H9 (cell line): ENCODE measurements at regions not wholly inside any gene's neighbourhood (a gene's known extent, or its start where the extent isn't known, plus 50 kb on each side); places are given as distances from the start of the nearest gene placed in this dataset.

Experiments
- DNase-seq: peaks from one replicate; pipeline ENCODE4 v3.0.0-alpha.2; 2017
- H2AFZ ChIP-seq: one replicate; pipeline ENCODE4 v1.6.1; 2013; ENCODE audit warnings: mild to moderate bottlenecking, low read length, control low read depth, moderate library complexity
- H2AK5ac ChIP-seq: 2 replicates; pipeline ENCODE4 v1.6.1; 2013; ENCODE audit warnings: low read length, control low read depth, mixed read lengths; ENCODE audit not compliant: insufficient read length
- H2BK120ac ChIP-seq: one replicate; pipeline ENCODE4 v1.6.1; 2013; ENCODE audit warnings: low read depth, mild to moderate bottlenecking, low read length, control low read depth, inconsistent platforms; ENCODE audit not compliant: poor library complexity, severe bottlenecking
- H2BK12ac ChIP-seq: 2 replicates; pipeline ENCODE4 v1.6.1; 2013; ENCODE audit warnings: low read length, control low read depth, mixed read lengths, low read depth; ENCODE audit not compliant: insufficient read length
- H2BK15ac ChIP-seq: 2 replicates; pipeline ENCODE4 v1.6.1; 2013; ENCODE audit warnings: low read depth, low read length, control low read depth
- H2BK20ac ChIP-seq: one replicate; pipeline ENCODE4 v1.6.1; 2013; ENCODE audit warnings: low read depth, mild to moderate bottlenecking, low read length, control low read depth, inconsistent platforms; ENCODE audit not compliant: poor library complexity, severe bottlenecking
- H2BK5ac ChIP-seq: 2 replicates; pipeline ENCODE4 v1.6.1; 2013; ENCODE audit warnings: low read length, control low read depth, mixed read lengths; ENCODE audit not compliant: insufficient read length
- H3K14ac ChIP-seq: 2 replicates; pipeline ENCODE4 v1.6.1; 2013; ENCODE audit warnings: low read length, control low read depth; ENCODE audit not compliant: insufficient read depth
- H3K18ac ChIP-seq: 2 replicates; pipeline ENCODE4 v1.6.1; 2013; ENCODE audit warnings: low read depth, mild to moderate bottlenecking, mixed read lengths, low read length, control low read depth; ENCODE audit not compliant: insufficient read length
- H3K23ac ChIP-seq: 2 replicates; pipeline ENCODE4 v1.6.1; 2013; ENCODE audit warnings: low read length, control low read depth, mixed read lengths, low read depth; ENCODE audit not compliant: insufficient read length
- H3K23me2 ChIP-seq: 2 replicates; pipeline ENCODE4 v1.6.1; 2013; ENCODE audit warnings: low read depth, mild to moderate bottlenecking, mixed read lengths, low read length, control low read depth; ENCODE audit not compliant: insufficient read length, poor library complexity, severe bottlenecking
- H3K27ac ChIP-seq: 2 replicates; pipeline ENCODE4 v1.5.1; 2013; ENCODE audit warnings: low read length, control low read depth, mixed read lengths, low read depth; ENCODE audit not compliant: insufficient read length
- H3K27me3 ChIP-seq: 2 replicates; pipeline ENCODE4 v1.6.1; 2013; ENCODE audit warnings: low read length, control low read depth, inconsistent platforms; ENCODE audit not compliant: insufficient read depth
- H3K4ac ChIP-seq: 2 replicates; pipeline ENCODE4 v1.6.1; 2013; ENCODE audit warnings: low read depth, mild to moderate bottlenecking, control low read depth, inconsistent platforms, low read length, moderate library complexity
- H3K4me1 ChIP-seq: 2 replicates; pipeline ENCODE4 v1.6.1; 2013; ENCODE audit warnings: low read length, control low read depth, inconsistent platforms; ENCODE audit not compliant: insufficient read depth
- H3K4me2 ChIP-seq: 2 replicates; pipeline ENCODE4 v1.6.1; 2013; ENCODE audit warnings: low read length, control low read depth, mixed read lengths; ENCODE audit not compliant: insufficient read length, insufficient read depth
- H3K56ac ChIP-seq: 2 replicates; pipeline ENCODE4 v1.6.1; 2013; ENCODE audit warnings: low read depth, mild to moderate bottlenecking, mixed read lengths, low read length, control low read depth; ENCODE audit not compliant: insufficient read length
- H3K79me1 ChIP-seq: 2 replicates; pipeline ENCODE4 v1.6.1; 2013; ENCODE audit warnings: low read depth, mild to moderate bottlenecking, moderate library complexity, low read length, control low read depth, inconsistent platforms; ENCODE audit not compliant: insufficient read depth, poor library complexity, severe bottlenecking
- H3K79me2 ChIP-seq: 2 replicates; pipeline ENCODE4 v1.6.1; 2013; ENCODE audit warnings: low read length, control low read depth, inconsistent platforms; ENCODE audit not compliant: insufficient read depth
- H3K9ac ChIP-seq: 2 replicates; pipeline ENCODE4 v1.6.1; 2013; ENCODE audit warnings: low read length, control low read depth, mixed read lengths; ENCODE audit not compliant: insufficient read length; ENCODE audit errors: extremely low read depth
- H3K9me3 ChIP-seq: one replicate; pipeline ENCODE4 v1.6.1; 2013; ENCODE audit warnings: low read depth, low read length, inconsistent platforms; ENCODE audit not compliant: control insufficient read depth
- H3T11ph ChIP-seq: one replicate; pipeline ENCODE4 v1.6.1; 2013; ENCODE audit warnings: mild to moderate bottlenecking, low read length, control low read depth, inconsistent platforms
- H4K20me1 ChIP-seq: one replicate; pipeline ENCODE4 v1.6.1; 2013; ENCODE audit not compliant: control insufficient read depth, insufficient read length, insufficient read depth
- H4K5ac ChIP-seq: 2 replicates; pipeline ENCODE4 v1.6.1; 2013; ENCODE audit warnings: low read depth, mild to moderate bottlenecking, mixed read lengths, low read length, control low read depth; ENCODE audit not compliant: insufficient read length
- H4K8ac ChIP-seq: replicated peaks from 2 replicates; pipeline ENCODE4 v1.6.1; 2013; ENCODE audit warnings: low read length, control low read depth, mixed read lengths, low read depth; ENCODE audit not compliant: insufficient read length
- H4K91ac ChIP-seq: 2 replicates; pipeline ENCODE4 v1.6.1; 2013; ENCODE audit warnings: low read depth, mild to moderate bottlenecking, moderate library complexity, mixed read lengths, low read length, control low read depth; ENCODE audit not compliant: insufficient read length
- H3K27ac Mint-ChIP-seq, 3 experiments: 2 replicates in 2 of 3; 3 replicates in 1 of 3; pipeline ENCODE4 v1.8.0; 2020 to 2021; ENCODE audit warnings: mixed read lengths in 3 of 3, mild to moderate bottlenecking in 1 of 3, moderate library complexity in 1 of 3
- H3K27me3 Mint-ChIP-seq: 2 replicates; pipeline ENCODE4 v1.8.0; 2021; ENCODE audit warnings: low read depth, mild to moderate bottlenecking, moderate library complexity, mixed read lengths
- H3K36me3 Mint-ChIP-seq, 3 experiments: 2 replicates in 2 of 3; 3 replicates in 1 of 3; pipeline ENCODE4 v1.8.0; 2020 to 2021; ENCODE audit warnings: low read depth in 3 of 3, mixed read lengths in 3 of 3; ENCODE audit not compliant: insufficient read depth in 1 of 3
- H3K4me1 Mint-ChIP-seq, 2 experiments: 2 replicates each; pipeline ENCODE4 v1.8.0; 2020; ENCODE audit warnings: mixed read lengths in 2 of 2
- H3K4me3 Mint-ChIP-seq, 2 experiments: 2 replicates in 1 of 2; 3 replicates in 1 of 2; pipeline ENCODE4 v1.8.0; 2020 to 2021; ENCODE audit warnings: mild to moderate bottlenecking in 2 of 2, mixed read lengths in 2 of 2, moderate library complexity in 1 of 2
- H3K9me3 Mint-ChIP-seq, 2 experiments: 2 replicates in 1 of 2; 3 replicates in 1 of 2; pipeline ENCODE4 v1.8.0; 2020; ENCODE audit warnings: mild to moderate bottlenecking in 2 of 2, mixed read lengths in 2 of 2, moderate library complexity in 1 of 2
- WGBS: extraction: QIAGEN DNeasy Blood & Tissue Kit; methylation state at CpG from one replicate; pipeline ENCODE4 v1.1.7; 2013; ENCODE audit warnings: missing lambda C conversion rate, low lambda C conversion rate, mixed read lengths; ENCODE audit not compliant: insufficient read length; ENCODE audit errors: extremely low coverage; 5-methylcytosine and 5-hydroxymethylcytosine counted together
- TF ChIP-seq, protein P1 (sequence below): fragments of 200-600 bp; sonication (generic); conservative IDR thresholded peaks from 3 replicates; pipeline ENCODE4 v1.8.0; 2021; ENCODE audit warnings: antibody characterized with exemption, mild to moderate bottlenecking

DNA sequence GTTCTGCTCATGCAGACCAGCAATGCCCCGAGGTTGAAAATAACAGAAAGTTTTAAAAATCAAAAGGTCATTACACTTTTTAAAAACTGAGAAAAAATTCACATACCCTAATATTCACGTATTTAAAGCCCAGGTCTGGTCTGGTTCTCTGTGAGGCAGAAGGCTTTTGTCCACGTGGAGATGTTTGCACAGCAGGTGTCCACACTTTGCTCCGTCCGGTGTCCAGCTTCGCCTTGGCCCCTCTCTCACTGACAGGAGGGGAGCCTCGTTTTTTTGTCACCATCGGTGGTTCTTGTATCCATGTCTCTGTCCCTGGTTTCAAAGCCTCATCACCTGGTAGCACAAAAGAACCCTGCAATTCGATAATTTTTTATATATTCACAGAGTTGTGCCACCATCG lies 434.6 kb upstream of the FRG1 start:
- Histone ChIP-seq H3K9me3 (peaks cover 5% of the 10 kb centered on the region), H3K27me3 (no peaks in the 10 kb centered on the region), H3K4me2 (no peak overlapping the region), H3T11ph (no peak overlapping the region), H2BK15ac (no peak overlapping the region), H2BK12ac (no peak overlapping the region), H3K14ac (no peak overlapping the region), H4K20me1 (no peaks in the 10 kb centered on the region), H3K4ac (no peak overlapping the region), H3K9ac (no peak overlapping the region), H2BK20ac (no peak overlapping the region), H3K79me1 (no peaks in the 10 kb centered on the region), H3K23ac (no peak overlapping the region), H3K79me2 (no peaks in the 10 kb centered on the region), H4K8ac (no peak overlapping the region), H4K91ac (no peak overlapping the region), H2AK5ac (no peak overlapping the region), H2BK120ac (no peak overlapping the region), H3K4me1 (no peaks in the 10 kb centered on the region), H3K18ac (no peak overlapping the region), H2AFZ (no peak overlapping the region), H3K23me2 (no peaks in the 10 kb centered on the region), H3K56ac (no peak overlapping the region), H2BK5ac (no peak overlapping the region), H3K27ac (no peak overlapping the region), H4K5ac (no peak overlapping the region)
- Mint-ChIP-seq H3K27ac (no peak overlapping the region), H3K27me3 (no peaks in the 10 kb centered on the region), H3K4me3 (no peak overlapping the region), H3K9me3 (peaks cover 62 to 87% of the 10 kb centered on the region in 2 experiments), H3K36me3 (peaks cover 0 to 10% (median 9%) of the 10 kb centered on the region in 3 experiments; a peak in 6 of 7 replicates), H3K4me1 (no peaks in the 10 kb centered on the region)
- TF ChIP-seq, protein P1, sequence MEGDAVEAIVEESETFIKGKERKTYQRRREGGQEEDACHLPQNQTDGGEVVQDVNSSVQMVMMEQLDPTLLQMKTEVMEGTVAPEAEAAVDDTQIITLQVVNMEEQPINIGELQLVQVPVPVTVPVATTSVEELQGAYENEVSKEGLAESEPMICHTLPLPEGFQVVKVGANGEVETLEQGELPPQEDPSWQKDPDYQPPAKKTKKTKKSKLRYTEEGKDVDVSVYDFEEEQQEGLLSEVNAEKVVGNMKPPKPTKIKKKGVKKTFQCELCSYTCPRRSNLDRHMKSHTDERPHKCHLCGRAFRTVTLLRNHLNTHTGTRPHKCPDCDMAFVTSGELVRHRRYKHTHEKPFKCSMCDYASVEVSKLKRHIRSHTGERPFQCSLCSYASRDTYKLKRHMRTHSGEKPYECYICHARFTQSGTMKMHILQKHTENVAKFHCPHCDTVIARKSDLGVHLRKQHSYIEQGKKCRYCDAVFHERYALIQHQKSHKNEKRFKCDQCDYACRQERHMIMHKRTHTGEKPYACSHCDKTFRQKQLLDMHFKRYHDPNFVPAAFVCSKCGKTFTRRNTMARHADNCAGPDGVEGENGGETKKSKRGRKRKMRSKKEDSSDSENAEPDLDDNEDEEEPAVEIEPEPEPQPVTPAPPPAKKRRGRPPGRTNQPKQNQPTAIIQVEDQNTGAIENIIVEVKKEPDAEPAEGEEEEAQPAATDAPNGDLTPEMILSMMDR = no peak
- WGBS = no CpG with 5 or more reads among the region's 10 CpGs
- DNase-seq = no peak
